Spleen (tissue), 7 donors: ENCODE measurements at regions not wholly inside any gene's neighbourhood (a gene's known extent, or its start where the extent isn't known, plus 50 kb on each side); places are given as distances from the start of the nearest gene placed in this dataset.

ENCODE experiments used
- CTCF ChIP-seq, 11 experiments: fragments of 200-600 bp in 7 of 11; fragments of 450-650 bp in 4 of 11; sonication (generic) in 4 of 11; IDR thresholded peaks in 8 of 11; conservative IDR thresholded peaks in 3 of 11; 1 replicate in 7 of 11; 2 replicates in 4 of 11; pipeline versions ENCODE4 v1.4.0 to v1.8.0; 2016 to 2021; ENCODE audit warnings: antibody characterized with exemption in 11 of 11, inconsistent platforms in 4 of 11, mild to moderate bottlenecking in 1 of 11
- POLR2A ChIP-seq, 3 donors: fragments of 450-650 bp; IDR thresholded peaks; one replicate each; pipeline ENCODE4 v1.5.1; 2017; ENCODE audit warnings: antibody characterized with exemption in 3 of 3, mild to moderate bottlenecking in 1 of 3
- donor health status: DM: no; HTN: no; CAD: no; lungs with moderate emphysema.
- donor health status: DM: no; HTN: no; CAD: no.
- donor health status: DM: no; HTN: no; CAD: no.

DNA sequence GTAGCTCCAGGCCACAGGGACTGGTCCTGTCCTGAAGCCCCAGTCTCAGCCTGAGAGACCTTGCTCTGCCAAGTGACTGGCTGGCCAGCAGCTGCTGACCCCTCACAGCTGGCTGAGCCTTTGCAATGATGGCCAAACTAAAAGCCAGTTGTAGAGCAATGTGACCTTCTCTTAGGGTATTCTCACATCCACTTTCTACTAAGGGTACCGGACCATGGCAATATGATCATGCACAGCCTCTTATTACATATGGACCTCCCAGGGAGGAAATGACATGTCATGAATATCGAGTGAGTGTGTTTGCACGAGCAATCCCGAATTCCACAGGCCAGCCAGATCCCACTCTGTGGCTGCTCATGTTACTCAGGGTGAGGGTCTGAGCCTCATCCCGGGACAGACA is 213.9 kb downstream of the VAPA start:
- TF ChIP-seq CTCF (IDR thresholded peaks at IDR 0.05 in 8 of 11, conservative IDR thresholded peaks at IDR 0.05 in 3 of 11) (no peak), POLR2A (IDR thresholded peaks at IDR 0.05) (no peak)
